Sigmoid colon (tissue), 6 donors: ENCODE measurements at regions not wholly inside any gene's neighbourhood (a gene's known extent, or its start where the extent isn't known, plus 50 kb on each side); places are given as distances from the start of the nearest gene placed in this dataset.

Experiments used
- DNase-seq: peaks from one replicate; pipeline ENCODE4 v3.0.0-alpha.2; 2019
- H3K27ac ChIP-seq, 4 donors: fragments of 200-600 bp; sonication (generic); one replicate each; pipeline ENCODE4 v1.5.1; 2016 to 2019; ENCODE audit warnings: mild to moderate bottlenecking in 1 of 4
- H3K27me3 ChIP-seq, 3 donors: fragments of 200-600 bp; sonication (generic); one replicate each; pipeline ENCODE4 v1.5.1; 2019; ENCODE audit warnings: mild to moderate bottlenecking in 1 of 3
- H3K36me3 ChIP-seq, 4 donors: fragments of 200-600 bp; sonication (generic); one replicate each; pipeline ENCODE4 v1.5.1; 2016 to 2019
- H3K4me1 ChIP-seq, 4 donors: fragments of 200-600 bp; sonication (generic); one replicate each; pipeline ENCODE4 v1.5.1; 2017 to 2019
- H3K4me3 ChIP-seq, 4 donors: fragments of 200-600 bp; sonication (generic); one replicate each; pipeline ENCODE4 v1.5.1; 2017 to 2019; ENCODE audit warnings: mild to moderate bottlenecking in 2 of 4, moderate library complexity in 1 of 4
- H3K9me3 ChIP-seq, 4 donors: fragments of 200-600 bp in 3 of 4; sonication (generic) in 3 of 4; one replicate each; pipeline versions ENCODE4 v1.5.1 to v1.6.1; 2013 to 2019
- CTCF ChIP-seq, 4 experiments: fragments of 450-650 bp in 3 of 4; fragments of 200-600 bp in 1 of 4; IDR thresholded peaks; one replicate each; pipeline ENCODE4 v1.5.1; 2016 to 2019; ENCODE audit warnings: antibody characterized with exemption in 4 of 4, mild to moderate bottlenecking in 3 of 4, moderate library complexity in 2 of 4
- EP300 ChIP-seq, 4 donors: sonication (generic); formaldehyde crosslinking; IDR thresholded peaks; one replicate each; pipeline ENCODE4 v1.6.1; 2017; ENCODE audit warnings: antibody characterized with exemption in 4 of 4
- POLR2A ChIP-seq, 2 donors: fragments of 450-650 bp; IDR thresholded peaks; one replicate each; pipeline ENCODE4 v1.6.1; 2016; ENCODE audit warnings: antibody characterized with exemption in 2 of 2, mild to moderate bottlenecking in 2 of 2, moderate library complexity in 2 of 2
- POLR2AphosphoS5 ChIP-seq, 4 donors: sonication (generic); formaldehyde crosslinking; IDR thresholded peaks; one replicate each; pipeline ENCODE4 v1.6.1; 2017; ENCODE audit warnings: antibody characterized with exemption in 4 of 4
- WGBS, 2 donors: extraction: QIAGEN DNeasy Blood & Tissue Kit; methylation state at CpG; one replicate each; pipeline ENCODE4 v1.1.7; 2013; 5-methylcytosine and 5-hydroxymethylcytosine counted together
- intact Hi-C: fragments of 100-400 bp; cut with DNase I; formaldehyde crosslinking; loops from one replicate; pipeline ENCODE4 v1.15.1; 2023
- donor health status: healthy with polysubstance abuse.
- donor health status: healthy.

GRCh38 chr7:19247017-19247416, 101.8 kb upstream of the FERD3L start:
- WGBS, 2 donors, result 93% methylated on average over 1 of the region's 1 CpG

DNA sequence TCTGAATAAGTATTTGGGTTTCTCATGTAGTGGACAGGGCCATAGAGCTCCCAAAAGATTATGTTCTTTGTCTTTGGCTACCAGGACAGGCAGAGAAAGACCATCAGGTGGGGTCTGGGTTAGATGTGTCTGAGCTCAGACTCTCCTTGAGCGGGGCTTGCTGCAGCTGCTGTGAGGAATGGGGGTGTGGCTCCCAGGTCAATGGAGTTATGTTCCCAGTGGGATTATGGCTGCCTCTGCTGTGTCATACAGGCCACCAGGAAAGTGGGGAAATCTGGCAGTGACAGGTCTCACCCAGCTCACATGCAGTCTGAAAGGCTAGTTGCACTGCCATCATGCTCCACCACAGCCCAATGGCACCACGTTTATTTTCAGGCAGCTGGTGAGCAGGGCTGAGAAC, 97.0 kb upstream of the FERD3L start:
- TF ChIP-seq POLR2A (IDR thresholded peaks at IDR 0.05) (no peak), POLR2AphosphoS5 (IDR thresholded peaks at IDR 0.05) (no peak), EP300 (IDR thresholded peaks at IDR 0.05) (no peak), CTCF (IDR thresholded peaks at IDR 0.05) (no peak)
- H3K27ac ChIP-seq, result no peak overlapping the region
- DNase-seq, result no peak
- intact Hi-C loops, result no loop called here
- H3K4me3 ChIP-seq, result no peak overlapping the region
- H3K4me1 ChIP-seq, result no peaks in the 10 kb centered on the region
- peaks cover 0 to 7% (median 0%) of the 10 kb centered on the region in 4 donors for H3K9me3 ChIP-seq
- 65 to 75% methylated on average over 2 of the region's 2 CpGs for WGBS, 2 donors
- no peaks in the 10 kb centered on the region for H3K27me3 ChIP-seq
- no peaks in the 10 kb centered on the region for H3K36me3 ChIP-seq

More at GRCh38 chr7:19247017-19247416, 101.8 kb upstream of the FERD3L start:
- no peaks in the 10 kb centered on the region for H3K27me3 ChIP-seq
- TF ChIP-seq CTCF (IDR thresholded peaks at IDR 0.05) (no peak), POLR2AphosphoS5 (IDR thresholded peaks at IDR 0.05) (no peak), POLR2A (IDR thresholded peaks at IDR 0.05) (no peak), EP300 (IDR thresholded peaks at IDR 0.05) (no peak)
- H3K4me3 ChIP-seq, result no peak overlapping the region
- DNase-seq, result no peak
- H3K4me1 ChIP-seq, result peaks cover 0 to 6% (median 0%) of the 10 kb centered on the region in 4 donors
- H3K36me3 ChIP-seq, result no peaks in the 10 kb centered on the region
- intact Hi-C loops, result no loop called here
- H3K9me3 ChIP-seq, result no peaks in the 10 kb centered on the region
- H3K27ac ChIP-seq, result no peak overlapping the region

DNA sequence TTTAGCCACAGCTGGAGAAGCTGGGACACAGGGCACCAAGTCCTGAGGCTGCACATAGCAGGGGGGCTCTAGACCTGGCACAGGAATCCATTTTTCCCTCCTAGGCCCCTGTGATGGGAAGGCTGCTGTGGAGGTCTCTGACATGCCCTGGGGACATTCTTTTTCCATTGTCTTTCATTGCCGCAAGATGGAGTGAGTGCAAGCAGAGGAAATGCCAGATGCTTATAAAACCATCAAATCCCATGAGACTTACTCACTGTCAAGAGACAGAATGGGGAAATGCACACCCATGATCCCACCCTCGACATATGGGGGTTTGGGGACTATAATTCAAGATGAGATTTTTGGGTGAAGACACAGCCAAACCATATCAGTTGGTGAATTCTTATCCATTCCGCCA, 94.7 kb upstream of the FERD3L start:
- Histone ChIP-seq H3K9me3 (peaks cover 0 to 7% (median 0%) of the 10 kb centered on the region in 4 donors), H3K27ac (no peak overlapping the region), H3K4me3 (no peak overlapping the region), H3K4me1 (no peaks in the 10 kb centered on the region), H3K27me3 (no peaks in the 10 kb centered on the region), H3K36me3 (no peaks in the 10 kb centered on the region)
- intact Hi-C loops, result no loop called here
- TF ChIP-seq POLR2AphosphoS5 (IDR thresholded peaks at IDR 0.05) (no peak), CTCF (IDR thresholded peaks at IDR 0.05) (no peak), POLR2A (IDR thresholded peaks at IDR 0.05) (no peak), EP300 (IDR thresholded peaks at IDR 0.05) (no peak)
- 79 to 80% methylated on average over 3 of the region's 3 CpGs for WGBS, 2 donors
- DNase-seq, result no peak

- Histone ChIP-seq H3K4me3 (no peak overlapping the region), H3K27ac (no peak overlapping the region), H3K36me3 (no peaks in the 10 kb centered on the region), H3K27me3 (no peaks in the 10 kb centered on the region), H3K9me3 (peaks cover 0 to 5% (median 0%) of the 10 kb centered on the region in 4 donors), H3K4me1 (no peaks in the 10 kb centered on the region)
- no peak for TF ChIP-seq POLR2A (IDR thresholded peaks at IDR 0.05)
- no peak for TF ChIP-seq EP300 (IDR thresholded peaks at IDR 0.05)
- TF ChIP-seq CTCF (IDR thresholded peaks at IDR 0.05), result no peak
- TF ChIP-seq POLR2AphosphoS5 (IDR thresholded peaks at IDR 0.05), result no peak
- intact Hi-C loops, result no loop called here
- no peak for DNase-seq
- WGBS, 2 donors, result 90 to 91% methylated on average over 5 of the region's 5 CpGs
These were observed 90.5 kb upstream of the FERD3L start for GRCh38 chr7:19235680-19236079.

DNA sequence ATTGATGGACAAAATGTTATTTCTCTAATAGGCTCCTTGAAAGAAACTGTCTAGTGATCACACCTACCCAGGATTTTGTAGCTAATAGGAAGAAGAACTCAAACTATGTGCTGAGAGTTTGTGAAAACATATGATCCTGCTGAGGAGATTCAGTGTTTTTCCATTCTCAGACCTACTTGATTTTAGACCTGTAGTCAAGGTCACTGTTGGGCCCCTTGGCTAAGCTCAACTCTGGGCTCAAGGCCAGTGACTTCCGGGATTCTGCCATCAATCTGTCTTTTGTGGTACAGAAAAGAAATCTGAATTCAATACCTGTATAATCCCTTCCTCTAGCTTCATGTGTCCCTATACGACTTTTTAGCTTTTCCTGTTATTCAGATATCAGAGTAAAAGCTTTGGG, 79.7 kb upstream of the FERD3L start:
- H3K9me3 ChIP-seq, result peaks cover 0 to 2% (median 0%) of the 10 kb centered on the region in 4 donors
- no peak overlapping the region for H3K4me3 ChIP-seq
- TF ChIP-seq CTCF (IDR thresholded peaks at IDR 0.05), result no peak
- no peak for TF ChIP-seq POLR2A (IDR thresholded peaks at IDR 0.05)
- TF ChIP-seq EP300 (IDR thresholded peaks at IDR 0.05), result no peak
- no peak for TF ChIP-seq POLR2AphosphoS5 (IDR thresholded peaks at IDR 0.05)
- H3K4me1 ChIP-seq, result no peaks in the 10 kb centered on the region
- 78 to 82% methylated on average over 2 of the region's 2 CpGs for WGBS, 2 donors
- DNase-seq, result no peak
- no peaks in the 10 kb centered on the region for H3K27me3 ChIP-seq
- H3K36me3 ChIP-seq, result no peaks in the 10 kb centered on the region
- no peak overlapping the region for H3K27ac ChIP-seq
- intact Hi-C loops, result no loop called here
